OCI-LY3 (cell line): ENCODE measurements at regions not wholly inside any gene's neighbourhood (a gene's known extent, or its start where the extent isn't known, plus 50 kb on each side); places are given as distances from the start of the nearest gene placed in this dataset.

Experiments used
- EZH2phosphoT487 ChIP-seq: fragments of 200-600 bp; shearing (Covaris generic); IDR thresholded peaks from 2 replicates; pipeline ENCODE4 v1.6.1; 2018; ENCODE audit warnings: antibody characterized with exemption, mixed run types, low read depth
- TF ChIP-seq, protein P1 (sequence below): fragments of 200-600, 300-600 bp; sonication (generic); IDR thresholded peaks from 2 replicates; pipeline ENCODE4 v1.5.1; 2014; ENCODE audit warnings: antibody characterized with exemption, low read length, low read depth

DNA sequence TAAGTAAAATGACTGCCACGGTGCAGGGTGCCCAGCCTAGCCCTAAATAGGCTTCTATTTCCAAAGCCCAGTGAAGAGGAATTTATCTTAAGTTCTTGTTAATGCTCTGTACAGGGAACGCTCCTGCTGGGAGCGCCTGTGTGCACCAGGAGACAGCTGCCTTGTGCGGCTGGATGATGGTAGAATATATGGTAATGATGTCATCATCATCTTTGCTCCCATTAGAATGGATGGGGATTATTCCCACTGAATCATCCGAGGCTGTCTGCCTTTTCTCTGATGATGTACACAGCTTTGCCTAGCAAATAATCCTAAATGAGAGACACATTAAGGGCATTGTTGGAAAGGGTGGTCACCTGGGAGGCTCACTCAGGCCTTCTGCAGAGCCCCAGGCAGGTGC is 928.1 kb downstream of the CCSER2 start:
- TF ChIP-seq, protein P1, sequence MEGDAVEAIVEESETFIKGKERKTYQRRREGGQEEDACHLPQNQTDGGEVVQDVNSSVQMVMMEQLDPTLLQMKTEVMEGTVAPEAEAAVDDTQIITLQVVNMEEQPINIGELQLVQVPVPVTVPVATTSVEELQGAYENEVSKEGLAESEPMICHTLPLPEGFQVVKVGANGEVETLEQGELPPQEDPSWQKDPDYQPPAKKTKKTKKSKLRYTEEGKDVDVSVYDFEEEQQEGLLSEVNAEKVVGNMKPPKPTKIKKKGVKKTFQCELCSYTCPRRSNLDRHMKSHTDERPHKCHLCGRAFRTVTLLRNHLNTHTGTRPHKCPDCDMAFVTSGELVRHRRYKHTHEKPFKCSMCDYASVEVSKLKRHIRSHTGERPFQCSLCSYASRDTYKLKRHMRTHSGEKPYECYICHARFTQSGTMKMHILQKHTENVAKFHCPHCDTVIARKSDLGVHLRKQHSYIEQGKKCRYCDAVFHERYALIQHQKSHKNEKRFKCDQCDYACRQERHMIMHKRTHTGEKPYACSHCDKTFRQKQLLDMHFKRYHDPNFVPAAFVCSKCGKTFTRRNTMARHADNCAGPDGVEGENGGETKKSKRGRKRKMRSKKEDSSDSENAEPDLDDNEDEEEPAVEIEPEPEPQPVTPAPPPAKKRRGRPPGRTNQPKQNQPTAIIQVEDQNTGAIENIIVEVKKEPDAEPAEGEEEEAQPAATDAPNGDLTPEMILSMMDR = no peak
- no peak for TF ChIP-seq EZH2phosphoT487
